ENCODE measurements at regions not wholly inside any gene's neighbourhood (a gene's known extent, or its start where the extent isn't known, plus 50 kb on each side); places are given as distances from the start of the nearest gene placed in this dataset.

DNA sequence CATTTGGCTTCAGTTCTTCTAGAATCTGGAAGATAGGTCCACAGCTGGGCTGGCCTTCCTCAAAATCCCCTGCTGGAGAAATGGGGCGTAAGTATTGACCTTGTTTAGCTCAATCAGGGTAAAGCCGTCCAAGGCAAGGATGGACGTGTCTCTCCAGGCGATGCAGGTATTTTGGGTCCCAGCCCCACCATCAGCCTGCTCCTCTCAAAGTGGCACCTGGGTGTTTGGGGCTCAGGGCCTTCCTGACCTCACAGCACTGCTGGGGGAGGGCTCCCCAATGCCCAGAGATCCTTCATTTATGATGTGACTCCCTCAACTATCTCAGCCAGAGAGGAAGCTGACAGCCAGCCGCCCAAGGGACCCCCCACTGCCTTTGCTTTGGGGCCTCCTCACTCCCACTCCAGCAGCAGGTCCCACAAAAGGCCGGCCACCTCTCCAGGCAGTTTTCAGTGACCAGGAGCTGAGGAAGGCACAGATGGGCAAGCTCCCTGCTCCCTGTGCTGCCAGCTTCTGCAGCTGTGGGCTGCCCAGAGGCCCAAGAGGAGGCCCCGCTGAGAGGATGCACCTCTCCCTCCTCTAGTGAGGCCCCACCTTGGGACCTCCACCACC is 140.0 kb upstream of the TCERG1L start:
- H3K27ac ChIP-seq: no peak overlapping the region
- H3K4me3 ChIP-seq: no peak overlapping the region
- peaks cover 8% of the 10 kb centered on the region for H3K4me1 ChIP-seq (ENCODE audit: insufficient read depth)
- peak in 1 of 5 donors; percentile 11 for DNase-seq
- intact Hi-C loops (cut with DNase I): loop anchor here in 2 of 4 donors (5.0 to 10.0 kb wide), 2 partner anchors 57 to 139 kb away; partner anchors contain the start of gene TCERG1L (in 1 of the 2)
- H3K9me3 ChIP-seq: no peaks in the 10 kb centered on the region
- WGBS, 3 donors: 93 to 94% (median 93%) methylated on average over 7 of the region's 7 CpGs
- TF ChIP-seq, protein P1, sequence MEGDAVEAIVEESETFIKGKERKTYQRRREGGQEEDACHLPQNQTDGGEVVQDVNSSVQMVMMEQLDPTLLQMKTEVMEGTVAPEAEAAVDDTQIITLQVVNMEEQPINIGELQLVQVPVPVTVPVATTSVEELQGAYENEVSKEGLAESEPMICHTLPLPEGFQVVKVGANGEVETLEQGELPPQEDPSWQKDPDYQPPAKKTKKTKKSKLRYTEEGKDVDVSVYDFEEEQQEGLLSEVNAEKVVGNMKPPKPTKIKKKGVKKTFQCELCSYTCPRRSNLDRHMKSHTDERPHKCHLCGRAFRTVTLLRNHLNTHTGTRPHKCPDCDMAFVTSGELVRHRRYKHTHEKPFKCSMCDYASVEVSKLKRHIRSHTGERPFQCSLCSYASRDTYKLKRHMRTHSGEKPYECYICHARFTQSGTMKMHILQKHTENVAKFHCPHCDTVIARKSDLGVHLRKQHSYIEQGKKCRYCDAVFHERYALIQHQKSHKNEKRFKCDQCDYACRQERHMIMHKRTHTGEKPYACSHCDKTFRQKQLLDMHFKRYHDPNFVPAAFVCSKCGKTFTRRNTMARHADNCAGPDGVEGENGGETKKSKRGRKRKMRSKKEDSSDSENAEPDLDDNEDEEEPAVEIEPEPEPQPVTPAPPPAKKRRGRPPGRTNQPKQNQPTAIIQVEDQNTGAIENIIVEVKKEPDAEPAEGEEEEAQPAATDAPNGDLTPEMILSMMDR (IDR thresholded peaks at IDR 0.05): no peak
- no peak for TF ChIP-seq EP300 (IDR thresholded peaks at IDR 0.05)
- TF ChIP-seq POLR2A (IDR thresholded peaks at IDR 0.05): no peak
- H3K36me3 ChIP-seq: no peaks in the 10 kb centered on the region
- H3K27me3 ChIP-seq: no peaks in the 10 kb centered on the region

DNA sequence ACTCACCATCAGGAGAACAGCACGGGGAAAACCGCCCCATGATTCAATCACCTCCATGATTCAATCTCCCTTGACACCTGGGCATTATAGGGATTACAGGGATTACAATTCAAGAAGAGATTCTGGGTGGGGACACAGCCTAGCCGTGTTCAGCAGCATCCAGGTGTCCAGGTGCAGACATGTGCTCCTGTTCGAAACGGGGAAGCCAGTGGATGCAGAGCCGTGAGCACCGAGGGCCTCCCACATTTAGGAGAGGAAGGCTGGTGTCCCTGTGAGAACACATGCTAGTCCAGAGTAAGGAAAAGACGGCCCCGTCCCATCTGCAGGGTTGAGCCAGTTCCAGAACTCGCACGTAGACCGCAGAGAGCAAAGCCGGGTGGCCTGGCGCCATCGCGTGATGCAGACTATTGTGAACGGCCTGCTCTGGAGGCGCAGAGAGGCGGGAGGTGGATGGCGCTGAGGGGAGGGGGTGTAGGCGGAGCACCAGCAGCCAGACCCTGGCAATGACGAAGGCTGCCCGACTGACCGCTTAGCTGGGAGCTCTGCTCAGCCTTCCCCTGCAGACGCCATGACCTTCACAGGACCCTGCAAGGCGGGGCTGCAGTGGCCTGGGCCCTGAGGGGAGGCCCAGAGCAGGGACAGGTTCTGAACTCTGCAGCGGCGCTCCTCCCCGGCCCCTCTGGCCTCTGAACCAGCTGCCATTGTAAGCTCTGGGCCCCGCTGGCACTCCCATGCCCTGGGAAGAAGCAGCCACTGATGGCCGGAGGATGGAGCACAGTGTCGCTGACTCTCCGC is 141.6 kb upstream of the TCERG1L start:
- Histone ChIP-seq H3K36me3 (no peaks in the 10 kb centered on the region), H3K4me1 (ENCODE audit: insufficient read depth) (peaks cover 8% of the 10 kb centered on the region), H3K27ac (peak overlapping the region; percentile 72 to 75), H3K4me3 (no peak overlapping the region), H3K9me3 (no peaks in the 10 kb centered on the region), H3K27me3 (no peaks in the 10 kb centered on the region)
- intact Hi-C loops (cut with DNase I): loop anchor here in 2 of 4 donors (5.0 to 10.0 kb wide), 2 partner anchors 58 to 141 kb away; partner anchors contain the start of gene TCERG1L (in 1 of the 2)
- WGBS, 3 donors: 24 to 39% (median 24%) methylated on average over 29 to 33 of the region's 33 CpGs
- DNase-seq: peak; percentile 78 to 92 (median 87)
- TF ChIP-seq EP300 (IDR thresholded peaks at IDR 0.05): no peak
- TF ChIP-seq, protein P1 (IDR thresholded peaks at IDR 0.05): no peak
- TF ChIP-seq POLR2A (IDR thresholded peaks at IDR 0.05): no peak

DNA sequence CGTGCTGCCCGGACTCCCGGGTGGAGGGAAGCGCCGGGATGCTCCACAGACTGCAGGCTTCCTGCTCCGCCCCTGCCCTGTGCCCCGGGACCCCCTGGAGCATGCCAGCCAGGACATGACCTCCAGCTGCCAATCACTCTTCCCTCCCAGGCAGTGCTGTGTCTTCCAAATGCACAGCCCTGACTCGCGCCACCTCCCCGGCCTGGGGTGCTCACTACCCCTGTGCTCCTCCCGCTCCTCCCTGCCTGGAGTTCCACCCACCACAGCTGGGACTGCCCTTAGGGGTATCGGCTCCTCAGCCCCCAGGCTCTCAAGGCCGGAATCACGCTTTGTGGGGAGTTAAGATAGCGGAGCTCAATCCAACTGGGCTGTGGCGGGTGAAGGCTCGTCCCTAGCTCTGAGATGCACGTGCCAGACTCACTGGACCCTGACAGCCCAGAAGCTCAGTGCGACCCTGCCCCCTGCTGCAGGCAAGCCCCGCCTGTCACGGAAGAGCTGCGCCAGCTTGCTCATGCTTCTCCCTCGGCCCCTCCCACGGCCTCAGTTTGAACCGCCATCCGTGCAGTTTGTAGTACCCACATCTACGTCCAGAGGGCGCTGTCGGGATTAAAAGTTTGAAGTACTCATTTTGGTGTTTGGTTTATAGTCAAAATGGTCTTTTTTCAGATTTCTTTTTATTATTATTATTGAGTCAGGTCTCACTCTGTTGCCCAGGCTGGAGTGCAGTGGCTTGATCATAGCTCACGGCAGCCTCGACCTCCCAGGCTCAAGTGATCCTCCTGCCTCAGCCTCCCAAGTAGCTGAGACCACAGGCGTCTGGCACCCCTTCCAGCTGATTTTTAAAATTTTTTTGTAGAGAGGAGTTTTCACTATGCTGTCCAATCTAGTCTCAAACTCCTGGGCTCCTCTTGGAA is 142.5 kb upstream of the TCERG1L start:
- intact Hi-C loops (cut with DNase I): loop anchor here in 2 of 4 donors (5.0 to 10.0 kb wide), 2 partner anchors 59 to 142 kb away; partner anchors contain the start of gene TCERG1L (in 1 of the 2)
- Histone ChIP-seq H3K36me3 (no peaks in the 10 kb centered on the region), H3K27ac (peak overlapping the region; percentile 72 to 75), H3K4me1 (ENCODE audit: insufficient read depth) (peaks cover 8% of the 10 kb centered on the region), H3K4me3 (no peak overlapping the region), H3K27me3 (no peaks in the 10 kb centered on the region), H3K9me3 (no peaks in the 10 kb centered on the region)
- DNase-seq: peak; percentile 84 to 92 (median 92)
- WGBS, 3 donors: 5 to 10% (median 10%) methylated on average over 31 to 32 of the region's 32 CpGs
- TF ChIP-seq, protein P1 (IDR thresholded peaks at IDR 0.05): peak; percentile 76 to 85 (median 81)
- TF ChIP-seq EP300 (IDR thresholded peaks at IDR 0.05): no peak

DNA sequence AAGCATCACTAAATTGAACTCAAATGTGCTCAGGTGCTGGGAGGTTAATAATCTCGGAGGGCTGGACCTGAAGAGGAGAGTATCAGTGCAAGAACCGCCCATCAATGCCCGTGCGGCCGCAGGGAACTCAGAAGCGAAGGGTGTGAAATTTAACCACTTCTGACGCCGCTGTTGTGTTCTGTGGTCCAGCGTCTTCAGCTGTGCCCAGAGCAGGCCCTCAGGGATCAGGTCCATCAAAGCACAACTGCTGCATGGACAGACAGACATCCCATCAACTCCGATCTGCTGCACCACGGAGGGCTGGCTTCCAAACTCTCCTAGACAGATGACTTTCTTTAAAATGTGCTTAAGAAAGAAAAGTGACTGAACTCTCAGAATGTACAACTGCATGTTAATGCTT is 144.9 kb upstream of the TCERG1L start:
- no peaks in the 10 kb centered on the region for H3K9me3 ChIP-seq
- peaks cover 8% of the 10 kb centered on the region for H3K4me1 ChIP-seq (ENCODE audit: insufficient read depth)
- no peak overlapping the region for H3K4me3 ChIP-seq
- H3K27ac ChIP-seq: no peak overlapping the region
- intact Hi-C loops (cut with DNase I): loop anchor here in 1 of 4 donors (10.0 kb wide), 1 partner anchor 62 kb away; no protein-coding TSS in a partner anchor
- no peaks in the 10 kb centered on the region for H3K36me3 ChIP-seq
- no peaks in the 10 kb centered on the region for H3K27me3 ChIP-seq
- WGBS, 3 donors: 62 to 69% (median 68%) methylated on average over 11 of the region's 11 CpGs
- no peak for TF ChIP-seq POLR2A (IDR thresholded peaks at IDR 0.05)
- no peak for DNase-seq
